Fibroblast of lung (primary cell): ENCODE measurements at regions not wholly inside any gene's neighbourhood (a gene's known extent, or its start where the extent isn't known, plus 50 kb on each side); places are given as distances from the start of the nearest gene placed in this dataset.

Source experiments
- EZH2 ChIP-seq: IDR thresholded peaks from 2 replicates; pipeline ENCODE4 v1.5.1; 2012; ENCODE audit warnings: low read length, control low read depth, mild to moderate bottlenecking; ENCODE audit errors: missing control alignments
- TF ChIP-seq, protein P1 (sequence below), 2 donors: IDR thresholded peaks in 1 of 2; conservative IDR thresholded peaks in 1 of 2; 1 replicate in 1 of 2; 2 replicates in 1 of 2; pipeline ENCODE4 v1.5.1; 2011 to 2012; ENCODE audit warnings: low read length in 2 of 2, control low read depth in 1 of 2, inconsistent platforms in 1 of 2, low read depth in 1 of 2, mild to moderate bottlenecking in 1 of 2

DNA sequence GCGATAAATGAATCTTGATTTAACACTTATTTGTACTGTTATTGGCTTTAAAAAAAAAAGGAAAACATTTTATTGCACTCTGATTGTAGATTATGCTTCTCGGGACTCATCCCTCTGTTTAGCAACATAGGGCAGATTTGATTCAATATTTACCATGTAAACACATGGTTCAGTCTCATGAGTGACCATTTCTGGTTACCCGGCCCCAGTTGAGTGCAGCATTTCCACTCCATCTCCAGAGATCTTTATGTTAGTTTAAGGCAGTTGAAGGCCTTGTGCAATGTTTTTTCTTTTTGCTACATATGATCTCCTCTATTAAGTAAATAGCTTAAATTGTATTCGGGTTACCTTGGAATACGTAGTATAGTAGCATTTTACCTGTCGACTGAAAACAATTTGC is 143.3 kb upstream of the RPS6KA3 start:
- TF ChIP-seq, protein P1, sequence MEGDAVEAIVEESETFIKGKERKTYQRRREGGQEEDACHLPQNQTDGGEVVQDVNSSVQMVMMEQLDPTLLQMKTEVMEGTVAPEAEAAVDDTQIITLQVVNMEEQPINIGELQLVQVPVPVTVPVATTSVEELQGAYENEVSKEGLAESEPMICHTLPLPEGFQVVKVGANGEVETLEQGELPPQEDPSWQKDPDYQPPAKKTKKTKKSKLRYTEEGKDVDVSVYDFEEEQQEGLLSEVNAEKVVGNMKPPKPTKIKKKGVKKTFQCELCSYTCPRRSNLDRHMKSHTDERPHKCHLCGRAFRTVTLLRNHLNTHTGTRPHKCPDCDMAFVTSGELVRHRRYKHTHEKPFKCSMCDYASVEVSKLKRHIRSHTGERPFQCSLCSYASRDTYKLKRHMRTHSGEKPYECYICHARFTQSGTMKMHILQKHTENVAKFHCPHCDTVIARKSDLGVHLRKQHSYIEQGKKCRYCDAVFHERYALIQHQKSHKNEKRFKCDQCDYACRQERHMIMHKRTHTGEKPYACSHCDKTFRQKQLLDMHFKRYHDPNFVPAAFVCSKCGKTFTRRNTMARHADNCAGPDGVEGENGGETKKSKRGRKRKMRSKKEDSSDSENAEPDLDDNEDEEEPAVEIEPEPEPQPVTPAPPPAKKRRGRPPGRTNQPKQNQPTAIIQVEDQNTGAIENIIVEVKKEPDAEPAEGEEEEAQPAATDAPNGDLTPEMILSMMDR (conservative IDR thresholded peaks at IDR 0.05 in 1 of 2, IDR thresholded peaks at IDR 0.05 in 1 of 2; ENCODE audit: low read depth in 1 of 2, low read length in 2 of 2): no peak
- no peak for TF ChIP-seq EZH2
